Cerebellar cortex (tissue), 1 donor: ENCODE measurements at regions not wholly inside any gene's neighbourhood (a gene's known extent, or its start where the extent isn't known, plus 50 kb on each side); places are given as distances from the start of the nearest gene placed in this dataset.

Experiments
- DNase-seq: peaks from one replicate; pipeline ENCODE4 v3.0.0-alpha.2; 2015; ENCODE audit warnings: low spot score

DNA sequence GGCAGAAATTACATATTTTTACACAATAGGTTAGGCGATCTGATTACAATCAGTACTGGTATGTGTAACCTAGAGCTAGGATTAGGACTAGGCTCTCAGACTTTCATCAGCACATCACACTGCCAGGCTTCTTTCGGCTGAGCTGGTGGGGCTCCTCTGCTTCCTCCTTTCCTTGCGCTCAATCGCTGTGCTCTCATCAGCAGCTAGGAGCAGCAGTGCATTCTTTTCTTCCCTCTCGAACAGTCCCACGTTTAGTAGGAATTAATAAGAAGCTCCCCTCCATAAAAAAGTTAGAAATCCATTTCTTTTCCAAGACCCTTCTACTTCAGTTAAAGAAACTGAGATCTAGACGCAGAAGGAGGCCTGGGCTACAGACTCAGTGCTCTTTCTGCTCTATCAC, 350.4 kb downstream of the SPRY1 start:
- peak; percentile 64 for DNase-seq

GRCh38 chr4:123748806-123749205, 352.2 kb downstream of the SPRY1 start:
- peak; percentile 71 for DNase-seq

DNA sequence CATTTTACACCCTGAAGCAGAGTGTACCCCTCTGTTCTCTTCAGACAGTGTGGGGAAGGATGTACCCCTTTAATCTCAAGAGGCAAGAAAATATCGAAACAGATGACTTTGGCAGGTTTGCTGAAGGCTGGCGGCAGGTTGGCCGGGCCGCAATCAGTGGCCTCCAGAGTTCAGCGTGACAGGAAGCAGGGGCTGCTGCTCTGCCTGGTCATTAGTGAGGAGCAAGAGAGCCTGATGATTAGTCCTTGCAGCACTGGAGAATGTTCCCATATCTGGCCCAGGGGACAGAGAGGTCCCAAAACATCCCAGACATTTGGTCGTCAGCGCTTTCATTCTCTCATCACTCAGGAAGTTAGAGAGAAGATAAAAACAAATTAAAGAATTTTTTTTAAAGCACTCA, 352.8 kb downstream of the SPRY1 start:
- DNase-seq = peak; percentile 92

DNA sequence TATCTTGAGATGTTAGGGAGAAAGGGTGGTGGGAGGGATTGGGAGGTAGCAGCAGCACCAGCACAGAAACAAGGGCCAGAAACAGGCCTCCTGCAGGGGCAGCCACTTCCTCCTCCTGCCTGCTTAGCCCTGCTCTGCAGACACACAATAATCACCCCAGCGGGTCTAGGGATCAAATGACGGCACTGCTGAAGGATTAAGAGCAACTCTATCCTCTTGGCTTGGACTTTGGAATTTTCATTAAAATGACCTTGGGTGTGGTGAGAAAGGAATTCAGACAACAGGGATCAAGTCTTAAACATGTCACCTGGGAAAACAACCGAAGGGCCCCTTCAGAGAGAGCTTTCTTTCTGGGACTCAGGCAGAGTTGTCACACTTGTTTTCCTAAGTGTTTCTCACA, 353.4 kb downstream of the SPRY1 start:
- peak; percentile 97 for DNase-seq

DNA sequence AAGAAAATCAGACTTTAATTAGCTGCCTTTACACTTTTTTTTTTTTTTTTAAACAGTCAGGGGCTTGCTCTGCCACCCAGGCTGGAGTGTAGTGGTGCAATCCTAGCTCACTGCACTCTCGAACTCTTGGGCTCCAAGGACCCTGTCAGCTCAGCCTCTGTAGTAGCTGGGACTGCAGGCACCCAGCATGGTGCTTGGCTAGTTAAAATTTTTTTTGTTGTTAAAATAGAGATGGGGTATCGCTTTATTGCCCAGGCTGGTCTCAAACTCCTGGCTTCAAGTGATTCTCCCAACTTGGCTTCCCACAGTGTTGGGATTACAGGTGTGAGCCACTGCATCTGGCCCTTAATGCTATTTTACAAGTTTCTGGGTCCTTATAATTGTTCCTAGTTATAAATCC, 359.1 kb downstream of the SPRY1 start:
- DNase-seq = peak; percentile 55

DNA sequence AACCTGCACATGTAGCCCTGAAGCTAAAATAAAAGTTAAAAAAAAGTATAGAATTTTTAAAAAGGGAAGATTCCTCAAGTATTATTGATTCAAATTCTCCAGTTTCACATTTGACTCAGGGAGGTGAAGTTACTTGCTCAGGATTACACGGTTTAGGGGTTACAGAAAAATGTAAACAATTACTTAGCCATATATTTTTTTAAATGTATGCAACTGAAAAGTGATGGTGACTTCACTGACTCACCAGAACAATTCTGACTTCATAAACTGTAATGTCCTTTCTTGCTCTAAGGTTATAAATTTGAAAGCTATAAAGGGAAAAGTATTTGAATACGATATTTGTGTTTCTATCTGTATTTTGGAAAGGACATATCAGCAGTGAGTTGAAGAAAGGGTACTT, 371.2 kb downstream of the SPRY1 start:
- no peak for DNase-seq

GRCh38 chr4:123770884-123771283, 374.3 kb downstream of the SPRY1 start:
- DNase-seq = no peak

DNA sequence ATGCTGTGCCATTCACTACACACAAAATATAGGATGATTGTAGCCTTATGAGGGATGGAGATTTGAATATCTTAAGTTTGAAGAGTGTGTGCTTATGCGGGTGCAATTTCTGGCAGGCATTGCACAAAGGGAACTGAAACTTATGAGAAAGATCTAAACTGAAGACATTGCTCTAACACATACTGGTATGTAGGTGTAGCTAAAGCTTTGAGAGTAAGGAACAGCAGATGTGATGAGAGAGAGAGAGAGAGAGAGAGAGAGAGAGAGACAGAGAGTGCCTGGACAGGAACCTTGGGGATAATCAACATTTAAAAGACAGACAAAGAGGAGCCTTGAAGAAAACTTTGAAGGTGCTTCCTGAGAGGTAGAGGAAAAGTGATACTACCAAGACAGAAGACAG, 379.7 kb downstream of the SPRY1 start:
- DNase-seq = no peak

DNA sequence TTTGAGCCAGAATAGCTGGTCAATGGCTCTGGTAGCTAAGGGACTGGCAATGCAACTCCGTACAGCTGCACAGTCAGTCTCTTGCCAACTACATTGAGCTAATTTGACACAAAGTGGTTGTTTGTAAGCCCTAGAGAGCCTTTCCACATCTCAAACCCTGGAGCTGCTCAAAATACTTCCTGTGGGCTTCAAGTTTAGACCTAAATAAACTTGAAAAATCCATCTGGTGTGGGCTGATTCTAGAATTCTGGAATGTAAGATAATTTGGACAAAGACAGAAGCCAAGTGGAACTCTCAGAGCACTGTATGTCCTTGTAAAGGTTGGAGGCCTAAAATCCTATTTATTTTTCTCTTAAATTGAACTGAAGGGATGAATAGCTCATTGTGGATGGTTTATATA, 380.8 kb downstream of the SPRY1 start:
- DNase-seq = no peak

GRCh38 chr4:123783151-123783790, 386.7 kb downstream of the SPRY1 start:
- no peak for DNase-seq

GRCh38 chr4:123783921-123784320, 387.3 kb downstream of the SPRY1 start:
- no peak for DNase-seq

GRCh38 chr4:123784626-123785025, 388.0 kb downstream of the SPRY1 start:
- DNase-seq = no peak

- DNase-seq = no peak
Observed at GRCh38 chr4:123785538-123785937, 388.9 kb downstream of the SPRY1 start.

DNA sequence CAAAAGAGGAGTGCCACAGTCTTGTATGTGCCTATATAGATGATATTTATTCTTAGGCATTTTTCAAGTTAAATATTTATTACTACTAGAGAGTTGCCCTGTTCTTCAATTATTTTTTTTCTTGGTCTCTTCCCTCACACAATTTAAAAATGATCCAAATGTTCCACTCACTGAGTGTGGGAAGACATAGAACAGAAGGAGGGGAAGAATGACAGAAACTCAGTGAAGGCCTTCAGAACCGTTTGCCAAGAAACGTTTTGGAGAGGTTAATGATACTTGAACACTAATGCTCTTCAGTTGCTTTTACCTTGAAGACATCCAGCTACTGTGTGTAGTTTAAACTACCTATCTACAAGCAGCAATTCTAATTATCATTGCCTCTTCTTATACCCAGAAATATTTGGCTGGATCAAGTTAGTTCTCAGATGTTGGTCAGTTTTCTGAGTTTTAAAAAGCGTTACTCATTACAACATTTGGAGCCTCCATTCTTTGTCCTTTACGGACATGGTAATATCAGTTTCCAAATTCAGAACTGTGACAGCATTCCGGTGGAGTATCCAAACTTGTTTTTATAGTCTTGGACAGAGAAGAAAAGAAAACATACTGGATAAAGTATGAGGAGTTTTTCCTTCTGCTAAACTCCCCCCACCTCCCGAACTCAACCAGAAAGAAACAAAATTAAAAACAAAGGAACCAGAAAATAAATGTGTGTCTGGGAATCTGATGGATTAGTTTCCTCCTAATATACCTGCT, 389.7 kb downstream of the SPRY1 start:
- DNase-seq = no peak

DNA sequence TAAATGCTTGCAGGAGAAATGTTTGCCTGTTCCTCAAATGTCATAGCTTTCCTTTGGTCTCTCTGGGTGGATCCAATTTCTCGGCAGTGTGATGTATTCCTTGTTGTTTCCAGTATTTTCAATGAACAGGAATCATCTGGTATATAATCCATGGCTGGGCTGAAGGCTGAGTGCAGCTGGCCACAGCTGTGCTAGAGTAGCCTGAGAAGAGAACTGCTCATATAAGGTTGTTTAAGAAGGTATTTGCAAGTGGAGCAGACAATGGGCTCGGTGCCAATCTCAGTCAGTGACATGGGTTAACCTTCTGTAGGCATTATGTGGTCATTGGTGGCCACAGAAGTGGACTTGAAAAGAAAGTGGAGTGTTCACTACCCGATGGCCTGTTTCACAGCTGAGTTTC, 390.3 kb downstream of the SPRY1 start:
- no peak for DNase-seq

DNA sequence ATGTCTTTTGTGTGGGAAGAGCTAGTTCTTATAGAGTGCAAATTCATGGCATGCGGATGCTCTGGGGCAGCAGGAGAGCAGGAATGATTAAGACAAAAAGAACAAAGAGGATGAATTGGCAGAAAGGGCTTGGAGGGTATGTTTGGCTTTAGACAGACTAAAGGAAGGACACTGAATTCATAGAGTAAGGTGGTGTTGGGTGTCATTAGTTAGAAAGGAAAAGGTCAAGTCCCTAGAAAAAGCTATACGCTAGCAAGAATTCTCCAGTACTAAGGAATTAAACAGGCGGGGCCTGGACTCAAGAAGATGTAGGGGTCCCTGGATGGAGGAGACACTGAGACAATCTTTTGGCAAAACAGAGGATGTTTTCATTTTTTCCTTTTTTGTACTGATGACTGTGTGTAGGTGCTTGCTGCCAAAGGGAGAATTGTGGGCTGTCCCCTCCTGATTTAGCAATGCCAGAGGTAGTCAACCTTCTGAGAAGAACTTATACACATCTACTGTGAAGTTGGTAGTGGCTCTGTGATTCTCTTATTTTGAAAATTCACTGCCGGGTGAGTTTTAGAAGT, 391.0 kb downstream of the SPRY1 start:
- DNase-seq = no peak

DNA sequence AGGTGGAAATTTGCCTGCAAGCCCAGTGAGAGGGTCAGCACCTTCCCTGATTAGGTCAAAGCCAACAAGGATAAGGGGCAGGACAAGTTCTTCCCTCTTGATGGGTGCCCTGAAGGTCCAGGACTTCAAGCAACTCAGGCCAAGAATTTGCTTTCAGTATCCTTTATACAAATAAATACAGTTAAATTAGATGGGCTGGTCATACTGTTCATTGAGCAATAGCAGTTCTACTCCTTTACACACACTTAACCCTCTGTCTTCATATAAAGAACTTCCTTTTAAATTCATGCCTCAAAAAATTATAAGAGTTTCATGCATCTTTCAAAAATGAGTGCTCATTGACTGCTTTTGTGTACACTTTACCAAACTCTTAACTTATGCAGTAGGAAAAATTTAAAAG, 392.0 kb downstream of the SPRY1 start:
- DNase-seq = no peak

DNA sequence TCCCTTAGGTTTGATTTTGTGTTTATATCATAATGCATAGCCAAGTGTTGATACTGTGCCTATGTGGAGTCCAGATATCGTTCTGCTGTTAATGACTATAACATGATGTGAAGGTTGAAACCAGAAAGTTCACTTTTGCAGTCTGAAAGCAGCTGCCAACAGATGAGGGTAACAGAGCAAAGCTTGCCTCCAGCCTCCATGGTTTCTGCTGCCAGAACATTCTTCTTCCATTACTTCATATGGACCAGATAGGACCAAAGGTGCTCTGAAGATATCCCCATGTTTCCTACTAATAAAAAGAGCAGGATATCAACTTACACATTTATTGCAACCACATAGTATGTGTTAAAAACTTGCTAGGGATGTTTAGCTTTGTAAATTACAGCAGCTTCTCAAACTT, 394.1 kb downstream of the SPRY1 start:
- DNase-seq = no peak

DNA sequence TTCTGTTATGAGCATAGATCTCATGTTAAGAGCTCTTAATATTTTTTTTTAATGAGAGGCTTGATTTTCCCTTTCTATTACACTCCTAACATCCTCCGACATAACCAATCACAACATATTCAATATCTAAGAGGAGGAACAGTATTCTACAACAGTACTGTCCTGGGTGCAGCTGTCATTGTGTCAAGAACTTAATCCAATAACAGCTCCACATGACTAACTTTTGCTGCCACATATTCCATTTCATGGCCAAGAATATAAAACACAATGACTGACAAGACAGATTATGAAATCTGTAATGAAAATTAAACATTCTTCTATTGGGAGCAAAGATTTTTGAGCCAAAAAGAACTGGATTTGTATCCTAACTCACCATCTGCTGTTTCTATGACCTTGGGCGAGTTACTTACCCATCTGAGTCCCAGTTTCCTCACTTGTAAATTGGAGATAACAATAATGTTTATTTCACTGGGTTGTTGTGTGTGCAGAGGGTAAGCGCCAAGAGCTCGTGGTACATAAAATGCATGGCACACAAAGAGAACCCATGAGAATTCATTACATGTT, 405.6 kb downstream of the SPRY1 start:
- no peak for DNase-seq

DNA sequence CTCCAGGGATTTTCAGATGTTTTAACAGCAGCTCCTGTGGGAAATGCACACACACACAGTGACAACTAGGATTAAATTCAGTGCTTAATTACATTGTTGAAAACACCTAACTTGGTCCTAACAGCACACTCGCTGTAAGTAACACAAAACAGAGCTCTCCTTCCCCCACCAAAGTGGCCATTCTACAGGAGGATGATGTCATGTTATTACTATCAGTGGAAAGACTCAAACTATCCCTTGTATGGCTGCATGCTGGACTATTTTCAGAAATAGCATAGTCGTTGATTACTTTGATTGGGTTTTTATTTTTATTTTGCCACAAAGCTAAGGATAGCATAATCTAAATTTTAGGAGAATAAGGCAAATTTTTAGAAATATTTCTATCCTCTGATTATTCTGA, 406.3 kb downstream of the SPRY1 start:
- DNase-seq = no peak

- no peak for DNase-seq
Observed at GRCh38 chr4:123804196-123804721, 407.7 kb downstream of the SPRY1 start.

DNA sequence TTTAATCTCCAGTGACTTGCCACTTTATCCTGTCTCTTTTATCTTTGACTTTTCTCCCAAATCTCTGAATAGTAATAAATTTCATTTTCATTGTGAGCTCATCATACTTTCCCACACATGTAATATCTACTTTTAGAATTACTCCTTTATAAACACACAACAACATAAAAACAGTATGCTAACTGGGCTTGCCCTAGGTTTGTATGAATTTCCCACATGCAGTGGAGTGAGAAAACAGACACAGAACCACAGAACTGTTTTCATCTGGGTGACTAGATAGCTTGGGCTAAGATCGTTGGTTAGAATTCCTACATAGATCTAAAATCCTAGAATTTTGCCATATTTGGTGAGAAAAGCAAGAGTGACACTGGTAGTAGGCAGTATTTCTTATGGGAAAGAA, 409.5 kb downstream of the SPRY1 start:
- no peak for DNase-seq

- no peak for DNase-seq
Observed at GRCh38 chr4:123807187-123807586, 410.6 kb downstream of the SPRY1 start.
